GM12878 (cell line): ENCODE measurements at regions not wholly inside any gene's neighbourhood (a gene's known extent, or its start where the extent isn't known, plus 50 kb on each side); places are given as distances from the start of the nearest gene placed in this dataset.

ENCODE experiments used
- BHLHE40 ChIP-seq, 2 experiments: fragments of 450-650 bp in 1 of 2; IDR thresholded peaks; 2 replicates each; pipeline ENCODE4 v1.6.1; 2011 to 2017; ENCODE audit warnings: low read depth in 2 of 2, borderline replicate concordance in 1 of 2, improper control_type of control experiment in 1 of 2, low read length in 1 of 2, mild to moderate bottlenecking in 1 of 2
- CBFB ChIP-seq: IDR thresholded peaks from 2 replicates; pipeline ENCODE4 v1.6.1; 2016; ENCODE audit warnings: antibody characterized with exemption, low read depth
- FOXK2 ChIP-seq: fragments of 450-650 bp; IDR thresholded peaks from 2 replicates; pipeline ENCODE4 v1.6.1; 2017; ENCODE audit warnings: mild to moderate bottlenecking, moderate library complexity
- LARP7 ChIP-seq: fragments of 450-650 bp; IDR thresholded peaks from 2 replicates; pipeline ENCODE4 v1.6.1; 2017; ENCODE audit warnings: mild to moderate bottlenecking
- MTA3 ChIP-seq: IDR thresholded peaks from 2 replicates; pipeline ENCODE4 v1.6.1; 2012; ENCODE audit warnings: low read length, inconsistent platforms, borderline replicate concordance
- NBN ChIP-seq: fragments of 450-650 bp; IDR thresholded peaks from 2 replicates; pipeline ENCODE4 v1.6.1; 2016
- ZZZ3 ChIP-seq: IDR thresholded peaks from 2 replicates; pipeline ENCODE4 v1.6.1; 2011; ENCODE audit warnings: low read depth; ENCODE audit not compliant: control insufficient read depth, insufficient read length
- TF ChIP-seq, protein P1 (sequence below): fragments of 450-650 bp; IDR thresholded peaks from 2 replicates; pipeline ENCODE4 v1.6.1; 2016; ENCODE audit warnings: mild to moderate bottlenecking
- TF ChIP-seq, protein P2 (sequence below): IDR thresholded peaks from 2 replicates; pipeline ENCODE4 v1.6.1; 2012; ENCODE audit warnings: low read depth, low read length, improper control_type of control experiment
- TF ChIP-seq, protein P3 (sequence below): IDR thresholded peaks from 2 replicates; pipeline ENCODE4 v1.6.1; 2012; ENCODE audit warnings: mild to moderate bottlenecking, low read depth, low read length

DNA sequence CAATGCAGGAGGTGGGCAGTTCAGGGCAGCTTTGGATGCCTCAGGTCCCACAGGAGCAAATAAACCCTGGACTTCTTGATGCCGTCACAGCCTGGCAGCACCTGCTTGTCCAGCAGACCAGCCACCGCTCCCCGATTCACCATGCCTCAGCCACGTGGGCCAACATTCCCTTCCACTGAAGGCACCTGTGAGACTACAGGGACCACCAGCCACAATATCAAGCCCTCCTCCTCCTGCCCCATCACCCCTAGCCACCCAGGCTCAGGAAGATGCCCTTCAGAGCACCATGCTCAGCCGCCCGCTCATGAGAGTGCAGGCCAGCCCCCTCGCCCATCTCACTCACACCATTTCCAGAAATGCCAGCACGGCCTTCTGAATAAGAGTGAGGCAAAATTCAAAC lies 234.7 kb downstream of the SYK start (continued):
- TF ChIP-seq, protein P1, sequence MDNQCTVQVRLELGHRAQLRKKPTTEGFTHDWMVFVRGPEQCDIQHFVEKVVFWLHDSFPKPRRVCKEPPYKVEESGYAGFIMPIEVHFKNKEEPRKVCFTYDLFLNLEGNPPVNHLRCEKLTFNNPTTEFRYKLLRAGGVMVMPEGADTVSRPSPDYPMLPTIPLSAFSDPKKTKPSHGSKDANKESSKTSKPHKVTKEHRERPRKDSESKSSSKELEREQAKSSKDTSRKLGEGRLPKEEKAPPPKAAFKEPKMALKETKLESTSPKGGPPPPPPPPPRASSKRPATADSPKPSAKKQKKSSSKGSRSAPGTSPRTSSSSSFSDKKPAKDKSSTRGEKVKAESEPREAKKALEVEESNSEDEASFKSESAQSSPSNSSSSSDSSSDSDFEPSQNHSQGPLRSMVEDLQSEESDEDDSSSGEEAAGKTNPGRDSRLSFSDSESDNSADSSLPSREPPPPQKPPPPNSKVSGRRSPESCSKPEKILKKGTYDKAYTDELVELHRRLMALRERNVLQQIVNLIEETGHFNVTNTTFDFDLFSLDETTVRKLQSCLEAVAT: no peak
- TF ChIP-seq ZZZ3: no peak
- TF ChIP-seq, protein P2, sequence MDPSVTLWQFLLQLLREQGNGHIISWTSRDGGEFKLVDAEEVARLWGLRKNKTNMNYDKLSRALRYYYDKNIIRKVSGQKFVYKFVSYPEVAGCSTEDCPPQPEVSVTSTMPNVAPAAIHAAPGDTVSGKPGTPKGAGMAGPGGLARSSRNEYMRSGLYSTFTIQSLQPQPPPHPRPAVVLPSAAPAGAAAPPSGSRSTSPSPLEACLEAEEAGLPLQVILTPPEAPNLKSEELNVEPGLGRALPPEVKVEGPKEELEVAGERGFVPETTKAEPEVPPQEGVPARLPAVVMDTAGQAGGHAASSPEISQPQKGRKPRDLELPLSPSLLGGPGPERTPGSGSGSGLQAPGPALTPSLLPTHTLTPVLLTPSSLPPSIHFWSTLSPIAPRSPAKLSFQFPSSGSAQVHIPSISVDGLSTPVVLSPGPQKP: no peak
- no peak for TF ChIP-seq LARP7
- no peak for TF ChIP-seq CBFB
- no peak for TF ChIP-seq NBN
- TF ChIP-seq MTA3: no peak
- TF ChIP-seq FOXK2: no peak
- TF ChIP-seq, protein P3, sequence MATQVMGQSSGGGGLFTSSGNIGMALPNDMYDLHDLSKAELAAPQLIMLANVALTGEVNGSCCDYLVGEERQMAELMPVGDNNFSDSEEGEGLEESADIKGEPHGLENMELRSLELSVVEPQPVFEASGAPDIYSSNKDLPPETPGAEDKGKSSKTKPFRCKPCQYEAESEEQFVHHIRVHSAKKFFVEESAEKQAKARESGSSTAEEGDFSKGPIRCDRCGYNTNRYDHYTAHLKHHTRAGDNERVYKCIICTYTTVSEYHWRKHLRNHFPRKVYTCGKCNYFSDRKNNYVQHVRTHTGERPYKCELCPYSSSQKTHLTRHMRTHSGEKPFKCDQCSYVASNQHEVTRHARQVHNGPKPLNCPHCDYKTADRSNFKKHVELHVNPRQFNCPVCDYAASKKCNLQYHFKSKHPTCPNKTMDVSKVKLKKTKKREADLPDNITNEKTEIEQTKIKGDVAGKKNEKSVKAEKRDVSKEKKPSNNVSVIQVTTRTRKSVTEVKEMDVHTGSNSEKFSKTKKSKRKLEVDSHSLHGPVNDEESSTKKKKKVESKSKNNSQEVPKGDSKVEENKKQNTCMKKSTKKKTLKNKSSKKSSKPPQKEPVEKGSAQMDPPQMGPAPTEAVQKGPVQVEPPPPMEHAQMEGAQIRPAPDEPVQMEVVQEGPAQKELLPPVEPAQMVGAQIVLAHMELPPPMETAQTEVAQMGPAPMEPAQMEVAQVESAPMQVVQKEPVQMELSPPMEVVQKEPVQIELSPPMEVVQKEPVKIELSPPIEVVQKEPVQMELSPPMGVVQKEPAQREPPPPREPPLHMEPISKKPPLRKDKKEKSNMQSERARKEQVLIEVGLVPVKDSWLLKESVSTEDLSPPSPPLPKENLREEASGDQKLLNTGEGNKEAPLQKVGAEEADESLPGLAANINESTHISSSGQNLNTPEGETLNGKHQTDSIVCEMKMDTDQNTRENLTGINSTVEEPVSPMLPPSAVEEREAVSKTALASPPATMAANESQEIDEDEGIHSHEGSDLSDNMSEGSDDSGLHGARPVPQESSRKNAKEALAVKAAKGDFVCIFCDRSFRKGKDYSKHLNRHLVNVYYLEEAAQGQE: no peak
- TF ChIP-seq BHLHE40 (IDR thresholded peaks at IDR 0.05; ENCODE audit: borderline replicate concordance in 1 of 2, low read depth in 2 of 2, low read length in 1 of 2): no peak
